ENCODE measurements at regions not wholly inside any gene's neighbourhood (a gene's known extent, or its start where the extent isn't known, plus 50 kb on each side); places are given as distances from the start of the nearest gene placed in this dataset.

DNA sequence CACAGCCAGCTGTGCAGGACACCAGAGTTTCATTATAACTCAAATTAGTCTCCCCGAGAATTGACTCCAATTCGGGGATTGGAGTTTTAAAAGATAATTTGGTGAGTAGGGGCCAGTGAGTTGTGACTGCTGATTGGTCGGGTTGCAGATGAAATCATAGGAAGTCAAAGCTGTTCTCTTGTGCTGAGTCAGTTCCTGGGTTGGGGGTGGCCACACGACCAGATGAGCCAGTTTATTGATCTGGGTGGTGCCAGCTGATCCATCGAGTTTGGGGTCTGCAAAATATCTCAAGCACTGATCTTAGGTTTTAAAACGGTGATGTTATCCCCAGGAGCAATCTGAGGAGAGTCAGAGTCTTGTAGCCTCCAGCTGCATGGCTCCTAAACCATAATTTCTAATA lies 82.7 kb upstream of the SLC66A3 start:
- no peaks in the 10 kb centered on the region for H3K23me2 ChIP-seq (ENCODE audit: low read depth, low read length)
- H3K9me3 ChIP-seq (ENCODE audit: insufficient read depth in 2 of 2, low read depth in 1 of 2, low read length in 1 of 2), result no peaks in the 10 kb centered on the region
- H3K27me3 ChIP-seq (replicated peaks in 1 of 4; ENCODE audit: control insufficient read depth in 3 of 4, extremely low read depth in 1 of 4, insufficient read depth in 3 of 4, low read length in 3 of 4), result no peaks in the 10 kb centered on the region
- WGBS, 2 experiments (ENCODE audit: extremely low coverage in 1 of 2, insufficient coverage in 1 of 2, insufficient read length in 1 of 2, insufficient replicate concordance in 2 of 2, low coverage in 1 of 2, low lambda C conversion rate in 2 of 2, missing lambda C conversion rate in 1 of 2), result 74% methylated on average over 6 of the region's 6 CpGs; no CpG with 5 or more reads in 1 of the 2 experiments
- peak in 1 of 2 experiments; percentile 45 for DNase-seq (ENCODE audit: low read depth in 1 of 2, low spot score in 2 of 2)
- H2AK5ac ChIP-seq (ENCODE audit: low read depth, low read length), result no peak overlapping the region
- H3K4me1 ChIP-seq (replicated peaks in 1 of 4; ENCODE audit: control insufficient read depth in 3 of 4, insufficient read depth in 4 of 4, low read length in 3 of 4), result peaks cover 0 to 6% (median 4%) of the 10 kb centered on the region in 4 experiments; a peak in 4 of 7 replicates
- H3K4me2 ChIP-seq (ENCODE audit: insufficient read depth in 1 of 2, low read depth in 2 of 2, low read length in 2 of 2), result no peak overlapping the region
- no peak for FAIRE-seq
- no peak overlapping the region for H3K56ac ChIP-seq (replicated peaks; ENCODE audit: insufficient read length, low read depth, low read length)
- no peak overlapping the region for H3K18ac ChIP-seq (ENCODE audit: extremely low read depth, low read length)
- H3K9ac ChIP-seq (replicated peaks in 1 of 4; ENCODE audit: extremely low read depth in 1 of 4, low read depth in 3 of 4, low read length in 3 of 4), result no peak overlapping the region
- H4K5ac ChIP-seq (ENCODE audit: insufficient read length, low read depth, low read length), result no peak overlapping the region
- no peak overlapping the region; the same call in 1 of the 2 replicates for H2AFZ ChIP-seq (ENCODE audit: low read length)
- no peak overlapping the region for H3K27ac ChIP-seq (ENCODE audit: low read depth, low read length)
- no peak overlapping the region for H2BK15ac ChIP-seq (ENCODE audit: low read length)
- ChIA-PET POLR2A (ENCODE audit: partially characterized antibody) (no interaction called here), CTCF (ENCODE audit: partially characterized antibody) (interaction anchor here (0.5 to 5.9 kb wide), 20 partner anchors 9 to 272 kb away, joined by 3 to 47 read pairs (median 4); no protein-coding TSS in a partner anchor)
- H3K14ac ChIP-seq (ENCODE audit: insufficient read length), result no peak overlapping the region
- H3K4ac ChIP-seq (replicated peaks; ENCODE audit: insufficient read length, low read depth, low read length), result no peak overlapping the region
- no peaks in the 10 kb centered on the region for H4K20me1 ChIP-seq (replicated peaks in 1 of 2; ENCODE audit: control insufficient read depth in 1 of 2, insufficient read depth in 2 of 2, low read length in 2 of 2)
- no peak overlapping the region for H2BK5ac ChIP-seq (ENCODE audit: low read depth, low read length)
- no peak overlapping the region for H2BK20ac ChIP-seq (ENCODE audit: low read length)
- no peak overlapping the region for H2BK120ac ChIP-seq (replicated peaks; ENCODE audit: low read depth, low read length)
- no peaks in the 10 kb centered on the region for H3K36me3 ChIP-seq (ENCODE audit: control insufficient read depth in 2 of 4, insufficient read depth in 4 of 4, low read length in 3 of 4)
- no peak overlapping the region for H4K8ac ChIP-seq (ENCODE audit: extremely low read depth, insufficient read depth, low read length)
- 0 out of 2 replicates have a peak overlapping the region, but pooled peaks have one; percentile 68 for H2BK12ac ChIP-seq (ENCODE audit: low read depth, low read length)
- H3K79me1 ChIP-seq (ENCODE audit: low read depth, low read length), result no peaks in the 10 kb centered on the region
- H3K4me3 ChIP-seq (ENCODE audit: extremely low read depth in 1 of 4, insufficient read depth in 2 of 4, low read depth in 3 of 4, low read length in 4 of 4), result no peak overlapping the region
- no peaks in the 10 kb centered on the region for H3K79me2 ChIP-seq (ENCODE audit: control insufficient read depth in 1 of 2, insufficient read depth in 2 of 2, low read length in 2 of 2)
- no peak overlapping the region for H4K91ac ChIP-seq (replicated peaks; ENCODE audit: insufficient read length, low read length)
- no peak overlapping the region for H3K23ac ChIP-seq (ENCODE audit: insufficient read length)
- TF ChIP-seq CHD1 (IDR thresholded peaks at IDR 0.05; ENCODE audit: low read depth, low read length) (no peak), PHF8 (conservative IDR thresholded peaks at IDR 0.05; ENCODE audit: low read depth, low read length) (no peak), MAFK (IDR thresholded peaks at IDR 0.05; ENCODE audit: low read depth, low read length) (no peak), CREB1 (IDR thresholded peaks at IDR 0.05) (no peak), SIX5 (IDR thresholded peaks at IDR 0.05; ENCODE audit: low read depth, low read length) (no peak), TEAD4 (IDR thresholded peaks at IDR 0.05; ENCODE audit: low read depth, low read length) (no peak), TAF7 (optimal IDR thresholded peaks at IDR 0.05; ENCODE audit: borderline replicate concordance, low read depth, low read length) (no peak), SRF (IDR thresholded peaks at IDR 0.05; ENCODE audit: low read depth, low read length) (no peak), RFX5 (IDR thresholded peaks at IDR 0.05; ENCODE audit: borderline replicate concordance, low read depth, low read length) (no peak), NANOG (IDR thresholded peaks at IDR 0.05; ENCODE audit: insufficient read depth, low read depth, low read length, poor library complexity, severe bottlenecking) (no peak), POLR2A (IDR thresholded peaks at IDR 0.05; ENCODE audit: control extremely low read depth in 1 of 2, low read depth in 2 of 2, low read length in 2 of 2) (no peak), ZNF274 (IDR thresholded peaks at IDR 0.05; ENCODE audit: borderline replicate concordance, extremely low read depth, low read length) (no peak), NRF1 (IDR thresholded peaks at IDR 0.05; ENCODE audit: low read depth, low read length) (no peak), TAF1 (IDR thresholded peaks at IDR 0.05; ENCODE audit: low read depth, low read length) (no peak), POLR2AphosphoS5 (IDR thresholded peaks at IDR 0.05; ENCODE audit: low read depth, low read length) (no peak)

Data from H1 (cell line).